ENCODE measurements at regions not wholly inside any gene's neighbourhood (a gene's known extent, or its start where the extent isn't known, plus 50 kb on each side); places are given as distances from the start of the nearest gene placed in this dataset.

- no peak for TF ChIP-seq CTCF (IDR thresholded peaks at IDR 0.05)
- TF ChIP-seq POLR2A (IDR thresholded peaks at IDR 0.05): no peak
Observed at GRCh38 chr18:22731398-22731797, 201.7 kb upstream of the RBBP8 start.
